HG03575 (cell line): ENCODE measurements at regions not wholly inside any gene's neighbourhood (a gene's known extent, or its start where the extent isn't known, plus 50 kb on each side); places are given as distances from the start of the nearest gene placed in this dataset.
A peak's percentile ranks its signal among the peaks of the same experiment; 100 is the strongest.

Experiments
- ATAC-seq: cut with Tn5 transposase; IDR thresholded peaks from one replicate; pipeline ENCODE4 v1.9.1; 2021; ENCODE audit not compliant: unreplicated experiment, insufficient number of reproducible peaks, low FRiP score; ENCODE audit errors: extremely low read depth

DNA sequence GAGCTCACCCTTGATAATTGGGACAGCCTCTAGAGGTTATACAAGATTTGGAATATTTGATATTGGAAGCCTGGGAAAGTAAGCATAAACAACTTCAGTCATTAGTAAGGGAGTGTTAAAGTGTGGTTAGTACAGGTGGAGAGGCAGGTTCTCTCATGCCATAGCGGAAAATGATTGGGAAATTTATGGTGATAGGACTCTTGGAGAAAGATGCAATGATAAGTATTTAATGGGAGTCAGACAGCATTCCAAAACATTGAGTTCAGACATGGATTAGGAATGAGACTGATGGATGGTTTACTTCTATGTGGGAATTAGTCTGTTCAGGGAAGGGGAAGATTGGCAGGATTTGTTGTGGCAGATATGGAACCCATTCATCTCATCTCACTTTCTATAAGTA, 152.7 kb downstream of the MCHR2 start:
- no peak for ATAC-seq

- ATAC-seq = no peak
Observed at GRCh38 chr6:99846006-99846405, 148.0 kb downstream of the MCHR2 start.

DNA sequence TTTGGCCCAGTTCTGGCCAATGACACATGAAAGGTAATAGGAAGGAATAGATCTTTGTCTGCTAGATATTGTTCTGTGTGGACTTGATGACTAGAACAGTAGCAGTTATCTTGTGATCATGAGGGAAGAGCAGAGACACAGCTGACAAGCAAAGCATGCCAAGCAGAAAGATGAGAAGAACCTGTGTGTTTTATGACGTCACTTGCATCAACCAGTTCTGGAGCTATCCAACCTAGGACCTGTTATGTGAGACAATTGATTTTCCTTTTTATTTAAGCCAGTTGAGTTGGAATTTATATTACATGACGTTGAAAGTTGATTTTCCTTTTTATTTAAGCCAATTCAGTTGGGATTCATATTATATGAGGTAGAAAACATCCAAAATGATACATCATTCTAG, 143.2 kb downstream of the MCHR2 start:
- ATAC-seq = no peak

GRCh38 chr6:99852031-99852430, 142.0 kb downstream of the MCHR2 start:
- no peak for ATAC-seq

DNA sequence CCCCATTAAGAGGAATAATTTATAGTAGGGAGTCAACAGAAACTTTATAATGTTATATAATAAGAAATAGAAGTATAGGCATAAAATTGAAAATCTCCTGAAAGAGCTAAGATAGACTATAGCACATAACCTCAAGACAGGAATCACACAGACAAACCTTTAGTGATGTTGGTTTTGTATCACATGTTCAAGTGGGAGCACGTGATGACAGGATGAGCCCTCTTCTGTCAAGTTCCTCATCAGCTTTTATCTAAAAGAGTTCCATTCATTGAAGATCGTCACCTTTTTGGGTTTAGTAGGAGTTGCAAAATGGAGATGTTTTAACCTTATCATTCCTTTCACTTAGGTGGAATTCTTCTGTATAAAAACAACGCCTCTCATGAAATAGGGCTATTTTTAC, 127.0 kb downstream of the MCHR2 start:
- no peak for ATAC-seq

DNA sequence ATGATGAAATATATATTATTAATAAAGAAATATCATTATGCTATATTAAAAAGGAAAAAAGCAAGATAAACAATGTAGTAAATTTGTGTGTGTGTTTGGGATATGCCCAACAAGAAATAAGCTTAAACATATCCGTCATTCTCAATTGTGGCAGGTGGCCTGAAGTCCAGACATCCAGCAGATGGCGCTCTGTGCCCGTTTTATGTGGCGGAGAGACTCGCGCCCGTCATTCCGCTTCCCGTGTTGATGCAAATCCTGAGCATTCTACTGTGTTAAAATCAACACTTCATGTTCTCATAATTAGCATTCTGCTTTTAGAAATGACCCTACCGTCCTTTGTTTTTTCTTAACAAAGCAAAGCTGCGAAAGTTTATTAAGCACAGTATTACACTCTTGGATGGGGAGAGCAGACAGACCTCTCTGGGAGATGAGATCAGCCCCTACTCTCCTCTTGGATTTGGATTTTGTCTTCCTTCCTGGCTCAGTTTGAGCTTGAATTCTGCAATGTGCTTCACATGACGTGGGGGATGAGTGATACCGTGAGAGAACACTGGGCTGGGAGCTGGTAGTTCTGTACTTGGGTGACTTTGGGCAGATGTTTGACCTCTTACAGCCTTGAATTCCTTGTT, 125.8 kb downstream of the MCHR2 start:
- ATAC-seq = peak; percentile 75
